ENCODE measurements at regions not wholly inside any gene's neighbourhood (a gene's known extent, or its start where the extent isn't known, plus 50 kb on each side); places are given as distances from the start of the nearest gene placed in this dataset.

DNA sequence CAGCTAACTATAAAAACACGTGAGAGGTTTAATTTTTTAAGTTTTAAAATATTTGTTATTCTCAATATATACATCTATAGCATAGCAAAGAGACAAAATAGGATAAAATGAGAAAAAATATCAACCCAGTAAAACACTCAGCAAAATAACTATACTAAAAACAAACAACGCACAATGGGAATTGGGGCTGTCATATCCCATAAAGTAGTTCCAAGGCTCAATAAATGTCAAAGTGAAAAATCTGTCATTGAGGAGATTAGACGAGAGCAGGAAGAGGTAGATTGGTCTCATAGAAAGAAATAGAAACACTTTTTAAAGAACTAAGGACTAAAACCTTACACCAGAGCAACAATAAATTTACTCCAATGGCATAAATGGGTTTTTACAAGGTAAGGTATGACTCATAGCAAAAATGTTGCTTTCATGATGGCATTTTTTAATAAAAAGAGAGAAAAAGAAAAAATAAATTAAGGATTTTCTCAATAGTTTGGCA is 153.7 kb downstream of the EVA1A start:
- 36% methylated on average over 3 of the region's 3 CpGs for WGBS
- Histone ChIP-seq H3K9me3 (no peaks in the 10 kb centered on the region), H3K36me3 (no peaks in the 10 kb centered on the region), H3K27me3 (replicated peaks; ENCODE audit: insufficient read depth) (no peaks in the 10 kb centered on the region), H3K4me3 (no peak overlapping the region), H3K4me1 (replicated peaks) (no peaks in the 10 kb centered on the region), H3K27ac (no peak overlapping the region)
- intact Hi-C loops (cut with DNase I) = loop anchor here (10.0 kb wide), 2 partner anchors 252 to 492 kb away; no protein-coding TSS in a partner anchor
- DNase-seq (ENCODE audit: low spot score) = no peak
- TF ChIP-seq POLR2AphosphoS5 (IDR thresholded peaks at IDR 0.05) (no peak), POLR2A (IDR thresholded peaks at IDR 0.05) (no peak)
- TF ChIP-seq, protein P1, sequence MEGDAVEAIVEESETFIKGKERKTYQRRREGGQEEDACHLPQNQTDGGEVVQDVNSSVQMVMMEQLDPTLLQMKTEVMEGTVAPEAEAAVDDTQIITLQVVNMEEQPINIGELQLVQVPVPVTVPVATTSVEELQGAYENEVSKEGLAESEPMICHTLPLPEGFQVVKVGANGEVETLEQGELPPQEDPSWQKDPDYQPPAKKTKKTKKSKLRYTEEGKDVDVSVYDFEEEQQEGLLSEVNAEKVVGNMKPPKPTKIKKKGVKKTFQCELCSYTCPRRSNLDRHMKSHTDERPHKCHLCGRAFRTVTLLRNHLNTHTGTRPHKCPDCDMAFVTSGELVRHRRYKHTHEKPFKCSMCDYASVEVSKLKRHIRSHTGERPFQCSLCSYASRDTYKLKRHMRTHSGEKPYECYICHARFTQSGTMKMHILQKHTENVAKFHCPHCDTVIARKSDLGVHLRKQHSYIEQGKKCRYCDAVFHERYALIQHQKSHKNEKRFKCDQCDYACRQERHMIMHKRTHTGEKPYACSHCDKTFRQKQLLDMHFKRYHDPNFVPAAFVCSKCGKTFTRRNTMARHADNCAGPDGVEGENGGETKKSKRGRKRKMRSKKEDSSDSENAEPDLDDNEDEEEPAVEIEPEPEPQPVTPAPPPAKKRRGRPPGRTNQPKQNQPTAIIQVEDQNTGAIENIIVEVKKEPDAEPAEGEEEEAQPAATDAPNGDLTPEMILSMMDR (IDR thresholded peaks at IDR 0.05) = no peak

DNA sequence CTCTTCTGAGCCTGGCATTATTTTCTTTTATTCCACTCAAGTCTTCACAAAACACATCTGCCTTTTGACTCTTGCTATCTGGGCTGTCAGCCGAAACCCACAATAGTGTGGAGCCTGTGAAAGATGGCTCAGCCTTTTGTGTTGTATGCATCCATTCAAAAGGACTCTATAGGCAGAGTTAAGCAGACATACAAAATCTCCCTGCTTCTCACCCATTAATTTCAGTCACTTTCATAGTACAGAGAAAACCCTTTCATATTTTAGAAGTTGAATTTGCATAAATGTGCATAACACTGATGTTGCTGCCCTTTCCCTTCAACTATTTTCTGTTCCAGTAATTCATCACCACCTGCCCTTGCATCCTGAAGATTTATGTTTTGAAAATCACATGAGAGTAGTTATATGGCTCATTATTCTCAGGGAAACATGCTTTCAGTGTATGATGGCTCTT is 154.6 kb downstream of the EVA1A start:
- Histone ChIP-seq H3K9me3 (no peaks in the 10 kb centered on the region), H3K36me3 (no peaks in the 10 kb centered on the region), H3K4me1 (replicated peaks) (no peaks in the 10 kb centered on the region), H3K27ac (no peak overlapping the region), H3K4me3 (no peak overlapping the region), H3K27me3 (replicated peaks; ENCODE audit: insufficient read depth) (no peaks in the 10 kb centered on the region)
- WGBS = 74% methylated on average over 1 of the region's 1 CpG
- DNase-seq (ENCODE audit: low spot score) = no peak
- no peak for TF ChIP-seq POLR2A (IDR thresholded peaks at IDR 0.05)
- no peak for TF ChIP-seq POLR2AphosphoS5 (IDR thresholded peaks at IDR 0.05)
- TF ChIP-seq, protein P1 (IDR thresholded peaks at IDR 0.05) = no peak
- intact Hi-C loops (cut with DNase I) = loop anchor here (10.0 kb wide), 2 partner anchors 251 to 491 kb away; no protein-coding TSS in a partner anchor

DNA sequence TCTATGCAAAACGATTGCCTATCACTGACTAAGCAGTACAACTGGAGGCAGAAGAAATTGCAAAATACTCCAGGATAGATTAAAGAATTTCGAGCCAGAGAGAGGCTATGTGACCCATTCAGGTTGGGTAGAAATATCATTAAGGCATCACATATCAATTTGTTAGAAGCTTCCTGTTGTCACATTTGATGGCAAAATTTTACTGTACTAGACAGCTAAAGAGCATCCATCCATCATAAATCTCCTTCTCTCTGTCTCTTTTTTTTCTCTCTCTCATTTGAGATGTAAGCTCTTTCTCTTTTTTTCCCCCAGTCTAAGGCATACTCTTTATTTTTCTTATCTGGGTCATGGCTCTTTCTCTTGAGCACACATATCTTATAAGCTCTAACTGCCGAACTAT is 155.7 kb downstream of the EVA1A start:
- H3K36me3 ChIP-seq = no peaks in the 10 kb centered on the region
- TF ChIP-seq, protein P1 (IDR thresholded peaks at IDR 0.05) = no peak
- no peak for TF ChIP-seq POLR2A (IDR thresholded peaks at IDR 0.05)
- no peak for TF ChIP-seq POLR2AphosphoS5 (IDR thresholded peaks at IDR 0.05)
- no peak for DNase-seq (ENCODE audit: low spot score)
- H3K4me3 ChIP-seq = no peak overlapping the region
- H3K9me3 ChIP-seq = no peaks in the 10 kb centered on the region
- H3K27ac ChIP-seq = no peak overlapping the region
- no peaks in the 10 kb centered on the region for H3K4me1 ChIP-seq (replicated peaks)
- H3K27me3 ChIP-seq (replicated peaks; ENCODE audit: insufficient read depth) = no peaks in the 10 kb centered on the region
- intact Hi-C loops (cut with DNase I) = loop anchor here (10.0 kb wide), 2 partner anchors 250 to 490 kb away; no protein-coding TSS in a partner anchor
- 57% methylated on average over 3 of the region's 3 CpGs for WGBS

DNA sequence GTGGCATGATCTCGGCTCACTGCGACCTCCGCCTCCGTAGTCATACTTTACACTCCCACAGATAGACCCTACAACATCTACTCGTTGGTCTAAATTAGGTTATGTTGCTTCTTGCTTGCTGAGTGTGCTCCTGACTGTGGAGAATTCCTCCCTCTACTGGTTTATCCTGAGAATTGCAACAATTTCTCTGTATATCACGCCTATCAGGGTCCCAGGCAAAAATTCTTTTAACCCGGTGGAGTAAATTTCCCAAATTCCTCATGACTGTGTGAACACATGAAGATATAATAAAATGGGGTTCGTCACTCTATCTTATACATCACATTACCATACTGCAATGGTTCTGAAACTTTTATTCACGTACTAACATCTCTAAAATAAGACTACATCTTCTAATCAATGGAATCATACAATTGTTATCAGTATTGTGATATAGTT is 156.7 kb downstream of the EVA1A start:
- no peaks in the 10 kb centered on the region for H3K4me1 ChIP-seq (replicated peaks)
- intact Hi-C loops (cut with DNase I) = loop anchor here (10.0 kb wide), 2 partner anchors 249 to 489 kb away; no protein-coding TSS in a partner anchor
- WGBS = 34% methylated on average over 9 of the region's 9 CpGs

More for the DNA sequence above, 156.7 kb downstream of the EVA1A start:
- H3K36me3 ChIP-seq = no peaks in the 10 kb centered on the region
- TF ChIP-seq, protein P1 (IDR thresholded peaks at IDR 0.05) = peak in 3 of 4 experiments; percentile 52 to 66 (median 63)
- no peak for TF ChIP-seq POLR2A (IDR thresholded peaks at IDR 0.05)
- H3K27ac ChIP-seq = no peak overlapping the region
- no peaks in the 10 kb centered on the region for H3K9me3 ChIP-seq
- no peak for DNase-seq (ENCODE audit: low spot score)
- H3K4me3 ChIP-seq = no peak overlapping the region
- no peaks in the 10 kb centered on the region for H3K27me3 ChIP-seq (replicated peaks; ENCODE audit: insufficient read depth)
